HG02852 (cell line): ENCODE measurements at regions not wholly inside any gene's neighbourhood (a gene's known extent, or its start where the extent isn't known, plus 50 kb on each side); places are given as distances from the start of the nearest gene placed in this dataset.
A peak's percentile ranks its signal among the peaks of the same experiment; 100 is the strongest.
"Not testable (repeated sequence)": the region's sequence is repeated elsewhere in the genome, so short reads cannot be mapped to it uniquely, and the experiment has no call there.

Experiments used
- ATAC-seq: cut with Tn5 transposase; IDR thresholded peaks from one replicate; pipeline ENCODE4 v1.9.1; 2021; ENCODE audit warnings: mild to moderate bottlenecking, moderate library complexity; ENCODE audit not compliant: unreplicated experiment

DNA sequence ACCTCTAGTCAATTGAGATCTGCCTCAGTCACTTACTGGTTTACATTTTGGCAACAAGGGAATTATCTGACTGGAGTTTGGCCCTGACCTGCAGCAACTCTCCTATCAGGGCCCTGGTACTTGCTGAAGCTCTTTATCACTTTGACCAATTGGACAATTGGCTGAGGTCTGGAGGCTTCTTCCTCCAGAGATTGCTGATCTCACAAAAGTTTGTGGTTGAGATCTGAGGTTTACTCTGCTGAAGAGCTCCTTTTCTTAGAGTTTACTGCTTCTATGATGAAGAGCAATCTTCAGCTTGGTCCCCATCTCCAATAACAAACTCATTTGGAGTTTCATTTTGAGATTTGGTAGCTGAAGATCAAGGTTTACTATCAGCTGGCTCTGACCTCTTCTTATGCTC is 276.9 kb upstream of the SGCG start:
- no peak for ATAC-seq

GRCh38 chr13:22915442-22916082 is 265.2 kb upstream of the SGCG start:
- no peak for ATAC-seq

DNA sequence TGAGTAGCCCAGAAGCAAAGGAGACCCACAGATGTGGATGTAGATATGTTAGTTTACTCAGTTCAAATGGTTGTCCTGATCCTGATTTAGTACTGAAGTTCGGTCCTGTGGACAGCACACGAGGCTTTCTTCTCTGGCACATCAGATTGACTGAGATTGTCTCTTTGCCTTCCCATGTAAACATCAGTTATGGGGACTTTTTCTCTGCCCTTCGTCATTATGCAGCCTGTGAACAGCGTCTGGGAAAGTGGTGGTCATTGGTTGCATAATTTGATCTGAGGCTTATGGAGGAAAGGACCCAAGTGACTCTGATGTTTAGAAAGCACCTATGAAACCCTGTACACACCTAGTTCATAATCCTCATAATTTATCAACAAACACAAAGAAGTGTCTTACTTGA is 264.5 kb upstream of the SGCG start:
- ATAC-seq, result not testable (repeated sequence)

DNA sequence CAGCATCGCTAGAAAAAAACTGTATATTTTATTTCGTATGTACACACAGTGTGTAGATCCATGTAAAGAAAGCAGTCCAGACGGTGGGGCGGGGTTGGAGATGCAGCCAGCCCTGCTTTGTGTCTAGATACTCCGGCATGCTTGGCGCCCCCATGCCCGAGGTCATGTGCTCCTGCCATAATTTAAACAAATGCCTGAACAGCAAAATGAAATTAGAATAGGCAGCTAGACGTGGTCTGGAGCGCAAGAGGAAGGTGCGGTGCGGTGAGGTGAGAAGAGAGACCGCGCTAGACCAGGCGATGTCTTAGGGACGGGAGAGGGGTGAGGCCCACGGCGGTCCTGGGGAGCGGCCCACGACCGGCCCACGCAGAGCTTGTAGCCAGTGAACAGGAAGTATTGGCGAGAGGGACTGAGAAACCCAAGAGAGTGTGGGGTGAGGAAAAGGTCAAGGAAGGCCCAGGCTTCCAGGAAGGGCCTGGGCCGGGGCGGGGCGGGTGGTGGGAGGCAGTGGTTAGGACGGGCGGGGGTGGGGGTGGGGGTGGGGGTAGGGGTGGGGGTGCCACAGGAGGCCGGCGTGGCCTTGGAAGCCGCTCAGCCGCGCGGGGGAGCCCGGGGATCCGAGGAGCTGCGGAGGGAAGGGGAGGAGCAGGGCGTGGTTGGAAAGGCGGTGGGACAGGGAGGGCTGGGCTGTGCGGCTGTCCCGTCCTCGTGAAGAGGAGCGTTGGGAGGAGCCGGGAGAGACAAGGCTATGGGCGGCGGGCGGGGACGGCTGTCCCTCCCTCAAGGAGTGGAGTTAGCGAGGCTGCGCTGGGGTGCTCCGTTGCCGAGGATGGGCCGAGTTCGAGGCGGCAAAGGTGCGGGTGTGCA is 254.7 kb upstream of the SGCG start:
- peak; percentile 24 for ATAC-seq

GRCh38 chr13:22926748-22927400 is 253.9 kb upstream of the SGCG start:
- peak; percentile 60 for ATAC-seq

GRCh38 chr13:22927845-22928244 is 252.9 kb upstream of the SGCG start:
- not testable (repeated sequence) for ATAC-seq

- no peak for ATAC-seq
Measured at GRCh38 chr13:22929381-22930126, 251.2 kb upstream of the SGCG start.

DNA sequence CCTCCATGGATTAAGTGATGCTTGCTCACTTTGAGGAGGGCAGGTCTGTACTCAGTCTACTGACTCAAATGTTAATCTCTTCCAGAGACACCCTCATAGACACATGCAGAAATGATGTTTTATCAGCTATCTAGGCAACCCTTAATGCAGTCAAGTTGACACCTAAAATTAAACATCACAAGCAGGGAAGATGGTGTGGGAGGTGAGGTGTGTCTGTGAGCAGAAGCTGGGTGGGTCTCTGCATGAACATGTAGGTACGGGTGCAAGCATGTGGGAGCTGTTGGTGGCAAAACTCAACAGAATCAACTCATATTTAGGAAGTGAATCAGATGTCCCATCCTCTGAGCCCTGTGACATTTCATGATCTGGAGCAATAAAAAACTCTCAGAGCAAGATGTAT is 249.2 kb upstream of the SGCG start:
- ATAC-seq, result no peak

GRCh38 chr13:22932632-22933412 is 248.0 kb upstream of the SGCG start:
- ATAC-seq, result not testable (repeated sequence)

- ATAC-seq, result no peak
Measured at GRCh38 chr13:22933571-22934181, 247.1 kb upstream of the SGCG start.

DNA sequence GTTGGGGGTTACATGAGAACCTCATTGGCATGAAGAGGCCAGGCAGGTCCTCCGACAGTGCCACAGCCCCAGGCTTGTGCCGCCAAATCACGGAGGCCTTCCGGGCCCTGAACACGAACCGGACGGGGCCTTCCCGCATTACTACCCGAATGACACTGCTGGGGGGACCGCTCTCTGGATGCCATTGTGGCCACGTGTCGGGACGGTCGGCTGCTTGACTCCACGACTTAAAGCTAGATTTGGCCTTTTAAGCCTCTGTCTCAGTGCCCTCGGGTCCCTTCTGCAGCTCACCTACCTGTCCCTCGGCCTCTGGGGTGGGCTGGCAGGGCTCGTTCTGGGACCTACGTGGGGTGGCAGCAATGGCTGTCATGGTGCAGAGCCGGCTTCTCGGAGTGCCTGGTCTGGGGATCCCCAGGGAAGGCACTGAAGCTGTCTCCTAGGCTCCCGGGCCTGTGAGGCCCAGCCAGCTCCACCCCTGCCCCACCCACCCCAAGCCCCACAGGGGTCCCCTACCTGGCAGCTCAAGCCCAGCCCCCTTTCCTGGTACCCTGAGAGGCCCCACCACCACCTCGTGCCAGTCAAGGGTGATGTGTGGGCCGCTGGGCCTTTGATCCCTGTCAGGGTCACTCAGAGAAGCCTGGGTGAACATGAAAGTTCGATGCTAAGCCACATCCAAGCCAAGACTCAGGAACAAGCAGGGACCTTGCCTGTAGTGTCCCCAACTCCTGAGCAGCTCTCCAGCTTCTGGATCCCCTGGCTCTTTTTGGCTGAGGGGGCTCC is 245.8 kb upstream of the SGCG start:
- no peak for ATAC-seq

GRCh38 chr13:22936228-22936627 is 244.6 kb upstream of the SGCG start:
- no peak for ATAC-seq

- no peak for ATAC-seq
Measured at GRCh38 chr13:22937241-22937640, 243.5 kb upstream of the SGCG start.

DNA sequence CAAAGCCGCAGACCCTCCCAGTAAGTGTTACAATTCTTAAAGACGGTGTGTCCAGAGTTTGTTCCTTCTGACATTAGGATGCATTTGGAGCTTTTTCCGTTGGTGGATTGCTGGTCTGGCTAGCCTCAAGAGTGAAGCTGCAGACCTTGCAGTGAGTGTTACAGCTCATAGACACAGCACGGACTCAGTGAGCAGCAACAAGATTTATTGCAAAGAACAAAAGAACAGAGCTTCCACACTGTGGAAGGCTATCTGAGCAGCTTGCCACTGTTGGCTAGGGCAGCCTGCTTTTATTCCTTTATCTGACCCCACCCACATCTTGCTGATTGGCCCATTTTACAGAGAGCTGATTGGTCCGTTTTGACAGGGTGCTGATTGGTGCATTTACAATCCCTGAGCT is 242.8 kb upstream of the SGCG start:
- no peak for ATAC-seq

- ATAC-seq, result no peak
Measured at GRCh38 chr13:22938576-22938975, 242.2 kb upstream of the SGCG start.

GRCh38 chr13:22939157-22939556 is 241.6 kb upstream of the SGCG start:
- ATAC-seq, result no peak

GRCh38 chr13:22940090-22940710 is 240.6 kb upstream of the SGCG start:
- ATAC-seq, result no peak

- ATAC-seq, result no peak
Measured at GRCh38 chr13:22940736-22941135, 240.0 kb upstream of the SGCG start.

DNA sequence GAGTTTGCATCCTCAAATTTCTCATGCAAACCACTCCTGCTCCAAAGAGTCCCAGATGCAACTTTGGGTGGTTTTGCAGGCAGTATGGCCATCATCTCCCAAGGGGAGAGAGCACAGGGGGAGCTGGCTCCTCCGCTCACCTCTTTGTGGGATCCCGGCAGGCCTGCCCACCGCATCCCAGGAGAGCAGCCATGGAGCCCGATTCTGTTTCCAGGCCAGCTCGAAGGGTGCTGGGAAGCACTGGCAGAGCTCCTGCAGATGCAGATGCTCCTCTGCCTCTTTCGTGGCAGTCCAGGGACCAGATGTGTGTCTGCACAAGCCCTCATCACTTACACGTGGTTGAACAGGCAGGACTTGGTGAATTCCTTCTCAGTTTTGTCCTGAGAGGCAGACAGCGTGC is 239.3 kb upstream of the SGCG start:
- not testable (repeated sequence) for ATAC-seq
